Activated naive CD4-positive, alpha-beta T cell treated with anti-CD3 and anti-CD28 coated beads, Interleukin-2, amount 50 U/mL, for 16 hours (primary cell): ENCODE measurements at regions not wholly inside any gene's neighbourhood (a gene's known extent, or its start where the extent isn't known, plus 50 kb on each side); places are given as distances from the start of the nearest gene placed in this dataset.

ENCODE experiments used
- DNase-seq: peaks from one replicate; pipeline ENCODE4 v3.0.0-alpha.2; 2020

DNA sequence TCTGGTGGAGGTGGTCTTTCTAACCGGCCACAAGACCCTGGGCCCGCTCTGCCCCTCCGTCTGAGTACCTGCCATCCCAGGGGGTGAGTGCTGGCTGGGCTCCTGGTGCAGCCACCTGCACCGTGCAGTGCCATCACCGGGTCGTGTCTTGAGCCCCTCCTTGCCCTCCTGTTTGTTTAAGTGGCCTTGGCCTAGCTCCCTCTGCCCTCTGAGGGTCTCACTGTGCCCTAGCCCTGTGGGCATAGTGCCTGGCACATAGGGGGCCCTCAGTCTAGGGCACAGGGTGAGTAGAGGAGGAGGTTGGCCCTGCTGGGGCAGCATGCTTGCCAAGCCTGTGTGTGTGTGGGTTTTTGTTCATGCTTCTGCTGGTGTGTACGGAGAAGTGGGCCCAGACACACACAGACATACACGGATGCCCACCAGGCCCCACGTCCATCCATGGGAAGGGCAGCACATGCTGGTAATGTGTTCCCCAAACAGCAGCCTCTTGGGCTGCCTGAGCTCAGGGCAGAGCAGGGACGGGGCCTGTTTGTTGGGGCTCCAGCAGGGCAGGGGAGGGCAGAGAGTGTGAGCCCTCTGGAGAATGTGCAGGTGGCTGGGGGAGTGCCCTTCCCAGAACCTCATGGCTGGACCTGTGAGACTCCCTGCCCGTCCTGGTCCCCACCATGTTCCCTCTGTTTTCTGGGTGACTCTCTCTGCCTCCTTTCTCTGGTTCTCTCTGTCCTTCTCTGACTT lies 94.6 kb downstream of the GLI2 start:
- DNase-seq, result no peak

DNA sequence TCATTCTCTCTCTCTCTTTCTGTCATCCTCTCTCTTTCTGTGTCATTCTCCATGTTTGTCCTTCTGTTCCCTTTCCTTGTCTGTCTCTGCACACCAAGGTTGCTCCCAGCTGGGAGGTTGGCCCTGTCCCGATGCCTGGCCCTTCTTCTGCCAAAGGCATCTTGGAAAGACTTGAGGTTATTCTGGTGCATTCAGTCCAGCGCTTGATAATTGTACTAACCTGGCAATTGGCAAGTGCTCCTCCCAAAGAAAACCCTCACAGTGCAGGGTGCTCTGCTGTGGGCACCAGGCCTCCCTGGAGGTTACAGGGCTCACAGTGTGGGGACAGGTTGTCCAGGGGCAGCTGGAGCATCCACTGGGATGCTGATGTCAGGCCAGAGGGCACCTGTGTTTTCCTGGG lies 95.4 kb downstream of the GLI2 start:
- no peak for DNase-seq

DNA sequence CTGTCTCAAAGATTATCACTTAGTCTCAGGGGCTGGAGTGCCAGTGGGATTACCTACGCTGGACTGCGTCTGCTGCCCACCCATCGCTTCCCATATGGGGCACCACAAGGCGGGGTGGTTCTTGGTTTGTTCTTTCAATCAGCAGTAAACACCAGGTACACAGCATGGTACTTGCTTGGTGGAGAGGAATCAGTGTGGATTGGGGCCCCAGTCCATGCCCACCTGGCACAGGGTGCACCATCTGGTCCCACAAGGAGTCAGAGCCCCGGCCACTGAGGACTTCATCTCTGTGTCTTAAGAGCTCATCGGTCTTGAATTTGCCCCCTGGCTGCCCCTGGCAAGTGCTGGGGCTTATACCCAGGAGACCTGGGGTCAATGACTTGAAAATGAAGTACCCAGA lies 96.2 kb downstream of the GLI2 start:
- no peak for DNase-seq

DNA sequence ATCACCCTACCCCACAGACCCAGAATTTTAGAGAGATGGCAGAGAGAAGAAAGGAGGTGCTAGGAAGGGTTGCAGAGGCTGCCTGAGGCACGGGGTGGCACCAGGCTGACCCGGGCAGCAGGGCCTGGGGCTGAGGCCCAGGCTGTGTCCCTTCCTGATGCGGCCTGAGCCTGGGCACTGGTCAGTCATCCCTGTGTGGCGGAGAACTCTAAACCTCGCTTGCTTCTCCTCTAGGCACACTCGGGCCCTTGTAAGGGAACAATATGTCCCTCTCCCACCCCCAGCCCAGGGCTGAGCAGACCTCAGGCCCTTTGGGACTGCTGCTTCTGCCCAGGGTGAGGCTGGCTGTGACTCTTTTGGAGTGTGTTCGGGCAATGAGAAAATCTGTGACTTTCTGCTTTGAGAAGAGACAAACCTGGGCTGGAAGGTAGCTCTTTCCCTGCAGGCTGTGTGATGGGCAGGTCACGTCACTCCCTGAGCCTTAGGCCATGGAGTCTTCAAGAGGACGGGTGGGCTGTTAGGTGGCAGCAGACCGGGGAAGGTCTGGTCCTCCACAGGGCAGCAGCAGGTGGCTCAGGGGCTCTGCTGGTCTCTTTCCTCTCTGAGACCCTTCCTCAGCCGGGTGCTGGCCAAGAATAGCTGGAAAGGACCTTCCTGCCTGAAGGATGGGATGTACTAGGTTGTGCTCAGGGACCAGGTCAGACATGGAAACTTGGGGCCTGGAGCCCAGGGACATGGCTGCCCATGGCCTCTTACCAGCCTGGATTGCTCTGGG lies 96.8 kb downstream of the GLI2 start:
- no peak for DNase-seq

DNA sequence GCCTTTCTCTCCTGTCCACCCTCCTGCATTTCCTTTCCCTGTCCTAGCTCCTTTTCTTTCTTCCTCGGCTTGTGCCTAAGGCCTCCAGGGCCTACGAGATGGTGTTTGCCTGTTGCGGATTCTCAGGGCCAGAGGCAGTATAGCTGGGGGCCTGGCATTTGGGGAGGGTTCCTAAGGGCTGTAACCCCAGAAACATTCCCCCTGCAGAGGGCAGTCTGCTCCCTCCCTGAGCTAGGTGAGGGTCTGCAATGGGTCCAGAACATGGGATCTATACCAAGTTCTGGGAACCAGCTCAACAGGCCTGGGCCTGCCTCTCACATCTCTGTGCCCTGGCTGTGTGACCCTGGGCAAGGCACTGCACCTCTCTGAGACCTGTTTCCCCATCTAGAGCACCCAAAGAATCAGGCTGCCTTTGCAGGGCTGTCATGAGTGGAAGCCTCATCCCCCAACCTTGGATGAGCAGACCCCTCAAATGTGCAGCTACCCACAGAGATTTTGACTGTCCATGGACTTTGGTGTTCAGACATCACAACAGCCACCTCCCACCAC lies 97.5 kb downstream of the GLI2 start:
- no peak for DNase-seq

DNA sequence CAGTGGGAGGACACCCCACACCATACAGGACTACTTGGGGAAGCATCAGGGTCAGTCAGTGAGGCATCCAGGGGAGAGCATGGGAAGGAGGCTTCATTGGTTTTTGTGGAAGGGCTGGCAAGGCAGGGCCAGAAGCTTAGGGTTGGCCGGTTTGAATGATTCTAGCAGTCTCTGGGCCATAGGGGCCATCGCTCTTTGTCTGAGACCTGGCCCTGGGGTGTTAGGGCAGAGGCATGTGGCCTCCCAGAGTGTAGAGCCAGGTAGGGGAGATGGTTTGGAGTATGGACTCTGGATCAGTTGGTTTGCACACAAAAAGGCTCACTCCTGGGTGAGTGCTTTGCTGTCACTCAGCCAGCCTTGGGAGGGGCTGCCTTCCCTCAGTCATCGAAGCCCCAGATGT lies 98.5 kb downstream of the GLI2 start:
- no peak for DNase-seq

DNA sequence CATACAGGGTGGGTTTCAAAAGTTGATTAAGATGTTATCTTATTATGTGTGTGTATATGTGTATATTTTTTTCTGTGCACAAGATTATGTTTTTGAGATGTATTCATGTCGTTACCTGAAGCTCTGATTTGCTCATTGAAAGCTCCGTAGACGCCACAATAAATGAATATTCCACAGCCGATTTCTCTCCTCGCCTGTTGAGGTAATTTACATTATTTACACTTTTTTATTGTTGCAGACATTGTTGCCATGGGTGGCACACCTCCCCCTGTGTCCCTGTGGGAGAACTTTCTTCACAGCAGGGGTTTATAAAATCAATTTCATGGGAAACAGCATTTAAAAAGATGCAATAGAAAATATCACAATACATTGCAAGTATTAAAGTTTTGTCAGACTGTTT lies 100.6 kb downstream of the GLI2 start:
- DNase-seq, result no peak

DNA sequence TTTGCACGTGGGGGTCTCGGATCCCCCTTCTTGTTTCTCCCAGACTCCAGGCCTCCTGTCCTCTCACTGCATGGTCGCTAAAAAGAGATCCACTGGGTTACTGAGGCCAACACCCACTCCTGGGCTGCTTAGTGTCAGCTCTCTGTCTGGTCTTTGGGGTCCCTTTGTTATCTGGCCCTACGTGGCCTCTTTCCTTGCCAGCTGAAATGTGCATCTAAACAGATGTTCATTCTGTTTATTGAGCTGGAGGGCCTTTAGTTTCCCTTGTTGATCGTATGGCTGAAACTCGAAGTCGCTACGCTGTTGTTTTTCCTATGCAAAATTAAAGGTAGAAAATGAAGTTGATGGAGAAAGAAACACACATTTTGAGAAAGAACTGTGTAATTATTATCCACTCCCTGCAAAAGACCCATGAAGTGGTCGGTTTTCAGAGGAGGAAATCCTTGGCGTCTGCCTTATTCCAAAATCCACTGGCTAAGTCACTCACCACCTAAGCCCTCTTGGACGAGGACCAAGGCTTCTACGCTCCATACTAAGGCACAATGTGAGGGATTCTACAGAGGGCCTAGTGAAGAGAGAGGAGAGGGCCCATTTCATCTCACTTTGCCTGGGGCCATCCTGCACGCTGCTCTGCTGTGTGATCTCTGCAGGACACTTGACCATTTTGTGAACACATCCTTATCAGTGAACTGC lies 105.3 kb downstream of the GLI2 start:
- no peak for DNase-seq

DNA sequence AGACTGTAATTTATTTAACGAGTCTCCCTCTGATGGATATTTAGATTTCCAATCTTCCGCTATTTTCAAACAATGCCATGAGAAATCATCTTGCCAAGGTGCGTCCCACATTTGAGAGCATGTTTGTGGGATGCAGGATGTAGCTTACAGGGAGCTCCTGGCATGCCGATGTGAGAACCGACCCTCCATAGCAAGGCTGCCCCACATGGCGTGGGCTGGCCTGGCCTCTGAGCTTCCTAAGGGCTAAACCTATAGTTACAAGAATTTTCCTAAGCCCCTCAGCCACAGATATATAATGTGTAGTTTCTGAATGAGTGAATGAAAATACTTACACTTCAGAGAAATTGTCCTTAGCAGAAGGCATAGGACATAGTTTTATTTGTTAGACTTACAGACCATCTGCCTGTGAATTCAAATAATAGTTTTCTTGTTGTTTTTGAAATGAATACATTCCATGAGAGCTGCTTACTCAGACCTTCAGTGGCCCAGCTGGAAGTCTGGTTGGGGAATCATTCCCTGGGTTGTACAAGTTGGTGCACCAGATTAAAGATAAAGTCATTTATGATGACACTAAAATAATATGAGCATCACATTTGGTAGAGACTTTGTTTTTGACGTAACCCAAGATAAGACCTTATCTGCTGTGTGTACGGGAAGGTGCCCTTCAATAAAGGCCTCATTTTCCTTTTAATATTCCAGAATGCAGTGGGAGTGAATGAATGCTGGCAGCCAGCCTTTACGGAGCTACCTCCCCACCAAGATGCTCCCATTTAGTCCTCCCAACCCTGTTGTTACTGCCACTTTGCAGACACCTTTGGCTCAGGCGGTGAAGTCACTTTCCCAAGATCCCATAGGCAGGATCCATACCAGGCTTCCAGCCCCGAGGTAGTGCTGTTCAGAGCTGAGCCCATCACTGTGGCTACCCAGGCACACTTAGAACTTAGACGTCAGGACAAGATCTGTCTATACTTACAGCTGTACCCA lies 107.1 kb downstream of the GLI2 start:
- no peak for DNase-seq

DNA sequence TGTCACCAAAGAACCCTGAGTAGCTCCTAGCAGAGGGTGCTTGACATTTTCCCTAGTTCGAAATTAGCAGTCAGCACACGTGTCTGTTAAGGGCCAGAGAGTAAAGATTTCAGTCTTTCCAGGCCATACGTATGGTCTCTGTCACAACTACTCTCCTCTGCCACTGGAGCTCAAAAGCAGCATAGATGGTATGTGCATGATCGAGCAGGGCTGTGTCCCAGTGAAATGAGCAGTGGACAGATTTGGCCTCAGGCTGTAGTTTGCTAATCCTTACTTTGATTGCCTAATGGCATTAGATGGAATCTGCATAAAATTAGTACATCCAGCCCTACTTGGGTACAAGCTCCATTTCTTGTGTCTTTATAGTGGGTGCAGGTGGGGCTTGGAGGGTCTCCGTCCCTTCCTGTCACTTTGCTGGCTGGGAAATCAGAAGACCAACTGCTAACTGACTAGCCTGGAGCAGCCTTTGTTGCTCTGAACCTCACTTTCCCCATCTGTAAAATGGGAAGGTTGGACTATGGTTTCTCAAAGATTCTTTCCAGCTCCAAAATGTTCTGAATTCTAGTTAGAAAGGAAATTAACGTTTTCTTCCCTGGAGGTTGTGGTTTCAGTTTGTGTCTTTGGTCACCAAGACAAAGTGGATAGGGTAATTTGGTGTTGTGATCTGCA lies 108.5 kb downstream of the GLI2 start:
- no peak for DNase-seq

DNA sequence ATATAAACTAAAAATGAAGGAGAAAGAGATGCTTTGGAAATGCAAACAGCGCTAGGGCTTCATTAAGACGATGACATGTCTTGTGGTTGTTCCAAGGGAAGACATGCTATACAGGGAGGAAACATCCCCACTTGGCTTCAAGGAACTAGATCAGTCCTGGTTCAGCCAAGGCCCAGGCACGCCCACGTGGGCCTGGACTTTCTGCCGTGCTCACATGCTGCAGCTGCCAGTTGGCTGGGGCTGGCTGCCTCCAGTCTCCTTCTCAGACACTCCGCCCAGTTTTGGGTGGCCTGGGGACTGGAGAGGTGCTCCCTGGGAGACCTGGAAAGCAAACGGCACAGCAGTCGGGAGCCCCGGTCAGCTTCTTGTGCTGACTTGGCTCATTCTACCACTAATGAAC lies 109.6 kb downstream of the GLI2 start:
- no peak for DNase-seq

DNA sequence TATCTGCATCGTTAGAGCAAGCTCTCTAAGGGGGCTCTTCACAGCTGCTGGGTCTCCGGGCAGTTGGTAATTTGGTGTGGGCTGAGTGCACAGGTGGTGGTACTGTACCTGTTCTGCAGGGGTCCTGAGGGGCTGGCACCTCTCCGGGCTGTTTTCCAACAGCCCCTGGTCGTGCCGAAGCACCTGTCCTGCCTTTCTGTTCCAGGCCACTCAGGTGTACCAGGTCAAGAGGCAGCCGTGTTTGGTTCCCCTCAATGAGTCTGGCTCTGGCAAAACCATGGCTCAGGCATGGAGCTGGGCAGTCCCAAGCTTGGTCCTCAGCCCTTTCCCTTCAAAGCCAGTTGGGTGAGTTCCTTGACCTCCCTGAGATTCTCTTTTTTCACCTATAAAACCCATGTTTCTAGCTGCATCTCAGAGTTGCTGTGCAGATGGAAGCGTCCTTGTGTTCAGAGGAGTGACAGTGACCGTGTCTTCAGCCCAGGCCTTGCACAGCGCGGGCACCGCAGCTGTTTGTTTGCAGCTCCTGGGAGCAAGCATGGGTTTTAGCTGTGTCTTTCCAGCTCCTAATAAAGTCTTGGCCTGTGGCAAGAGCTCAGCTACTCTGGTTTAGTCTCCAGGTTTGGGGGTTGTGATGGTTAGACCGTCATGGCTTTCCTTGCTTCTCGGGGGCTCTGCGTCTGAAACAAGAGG lies 110.9 kb downstream of the GLI2 start:
- DNase-seq, result no peak

DNA sequence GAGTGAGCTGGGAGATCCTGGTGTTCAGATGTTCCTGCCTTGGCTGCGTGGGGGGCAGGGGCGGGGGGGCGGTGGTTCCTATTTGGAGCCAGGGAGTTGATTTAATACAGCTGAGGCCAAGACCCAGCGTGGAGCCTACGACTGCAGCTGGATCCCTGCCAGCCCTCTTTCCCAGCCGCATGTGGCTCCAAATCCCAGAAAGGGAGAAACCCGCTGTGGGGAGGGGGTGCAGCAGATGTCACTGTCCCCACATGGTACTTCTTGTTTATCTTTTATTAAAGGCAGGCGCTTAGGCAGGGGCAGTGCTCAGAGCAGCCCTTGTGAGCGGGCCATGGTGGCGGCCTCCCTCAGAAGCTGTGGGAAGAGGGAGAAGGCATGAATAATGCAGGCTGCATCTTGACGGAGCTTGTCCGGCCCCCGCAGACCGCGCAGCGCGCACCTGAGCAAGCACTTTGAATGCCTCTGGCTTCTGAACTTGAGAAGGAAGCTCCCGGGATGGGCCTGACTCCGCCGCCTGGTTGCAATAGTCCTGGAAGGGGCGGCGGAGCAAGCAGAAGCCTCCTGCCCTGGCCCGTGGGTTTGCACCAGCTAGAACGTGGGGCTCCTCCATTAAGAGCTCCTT lies 112.1 kb downstream of the GLI2 start:
- DNase-seq, result no peak

DNA sequence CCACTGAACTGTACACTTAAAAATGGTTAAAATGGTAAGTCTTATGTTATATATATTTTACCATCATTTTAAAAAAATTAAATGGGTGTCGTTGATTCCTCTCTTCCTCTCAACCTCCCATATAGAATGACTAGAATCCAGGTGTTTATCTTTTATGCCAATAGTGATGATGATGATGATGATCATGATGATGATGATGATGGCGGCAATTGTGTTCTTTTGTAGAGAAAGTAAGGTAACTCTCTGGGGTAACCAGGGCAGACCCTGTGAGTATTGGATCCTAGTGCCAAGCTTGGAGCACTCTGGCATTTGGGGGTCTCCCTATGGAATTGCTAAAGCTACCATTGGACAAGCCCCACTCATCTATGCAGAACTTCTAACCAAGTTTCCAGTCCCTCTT lies 113.6 kb downstream of the GLI2 start:
- no peak for DNase-seq

DNA sequence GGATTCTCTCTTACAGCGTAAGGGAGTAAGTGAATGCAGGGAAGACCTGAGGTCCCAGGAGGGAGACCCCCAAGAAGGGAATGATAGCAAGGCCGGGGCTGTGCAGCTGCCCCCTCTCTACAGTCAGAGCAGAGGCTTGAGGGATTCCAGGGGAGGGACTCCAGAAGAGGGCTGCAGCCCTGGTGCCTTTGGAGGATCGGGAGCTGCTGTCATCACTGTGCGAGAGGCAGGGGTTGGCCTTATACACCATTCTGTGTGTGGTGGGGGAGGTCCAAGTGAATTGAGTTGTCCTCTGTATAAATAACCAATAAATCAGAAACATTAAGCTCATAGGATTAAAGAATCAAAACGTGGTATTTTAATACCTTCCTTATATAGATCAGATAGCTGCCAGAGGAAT lies 114.9 kb downstream of the GLI2 start:
- no peak for DNase-seq

DNA sequence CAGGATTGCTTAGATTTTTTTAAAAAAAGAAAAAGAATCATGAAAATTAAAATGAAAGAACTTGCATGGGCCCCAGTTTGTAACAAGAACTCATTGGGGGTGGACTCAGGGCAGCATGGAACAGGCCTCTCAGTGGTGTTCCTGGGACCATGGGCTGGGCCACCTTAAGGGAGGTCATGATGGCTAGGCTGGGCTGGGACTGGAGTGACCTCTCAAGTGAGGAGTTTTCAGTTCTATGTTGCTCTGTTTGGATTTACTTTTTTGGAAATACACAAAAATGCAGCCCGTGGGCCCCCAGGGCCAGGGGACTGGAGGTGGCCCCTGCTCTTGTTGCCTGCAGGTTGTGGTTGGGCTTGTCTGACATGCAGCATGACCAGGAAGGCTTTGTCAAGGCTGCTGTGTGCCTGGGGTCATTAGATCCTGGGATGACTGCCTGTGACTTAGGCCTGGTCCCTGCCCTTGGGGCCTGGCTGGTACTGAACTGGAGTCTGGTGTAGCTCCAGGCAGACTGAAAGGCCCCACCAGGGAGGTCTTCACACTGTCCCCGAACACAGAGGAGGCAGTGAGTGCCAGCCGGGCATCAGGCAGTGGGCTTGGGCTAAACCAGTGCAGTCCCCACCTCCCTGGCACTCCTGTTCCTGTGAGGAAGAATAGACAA lies 115.6 kb downstream of the GLI2 start:
- DNase-seq, result no peak

DNA sequence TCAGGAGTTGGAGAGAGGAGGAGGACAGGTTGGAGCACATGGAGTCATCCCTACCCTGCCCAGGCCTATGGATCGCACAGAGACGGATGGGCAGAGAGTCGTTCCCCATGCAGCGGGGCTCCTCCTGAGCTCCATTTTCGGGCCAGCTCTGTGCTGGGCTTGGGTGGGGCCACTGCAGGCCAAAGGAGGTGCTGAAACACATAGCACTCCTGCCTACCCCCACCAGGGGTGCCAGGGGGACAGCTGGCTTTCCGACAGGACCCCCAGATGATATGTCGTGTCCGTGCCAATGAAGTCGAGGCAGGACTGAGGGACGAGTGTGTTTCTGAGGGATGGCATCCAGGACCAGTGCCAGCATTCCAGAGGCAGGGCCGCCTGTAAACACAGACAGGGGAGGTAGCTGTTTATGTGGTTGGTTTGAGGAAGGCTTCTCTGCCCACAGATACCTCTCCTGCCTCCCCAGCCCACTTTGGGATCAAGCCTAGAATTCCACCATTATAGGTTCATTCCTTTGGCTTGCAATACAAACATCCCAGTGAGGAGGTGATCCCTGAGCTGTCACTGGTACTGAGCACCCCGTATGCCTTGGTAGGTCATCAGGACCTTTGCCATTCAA lies 116.6 kb downstream of the GLI2 start:
- no peak for DNase-seq

DNA sequence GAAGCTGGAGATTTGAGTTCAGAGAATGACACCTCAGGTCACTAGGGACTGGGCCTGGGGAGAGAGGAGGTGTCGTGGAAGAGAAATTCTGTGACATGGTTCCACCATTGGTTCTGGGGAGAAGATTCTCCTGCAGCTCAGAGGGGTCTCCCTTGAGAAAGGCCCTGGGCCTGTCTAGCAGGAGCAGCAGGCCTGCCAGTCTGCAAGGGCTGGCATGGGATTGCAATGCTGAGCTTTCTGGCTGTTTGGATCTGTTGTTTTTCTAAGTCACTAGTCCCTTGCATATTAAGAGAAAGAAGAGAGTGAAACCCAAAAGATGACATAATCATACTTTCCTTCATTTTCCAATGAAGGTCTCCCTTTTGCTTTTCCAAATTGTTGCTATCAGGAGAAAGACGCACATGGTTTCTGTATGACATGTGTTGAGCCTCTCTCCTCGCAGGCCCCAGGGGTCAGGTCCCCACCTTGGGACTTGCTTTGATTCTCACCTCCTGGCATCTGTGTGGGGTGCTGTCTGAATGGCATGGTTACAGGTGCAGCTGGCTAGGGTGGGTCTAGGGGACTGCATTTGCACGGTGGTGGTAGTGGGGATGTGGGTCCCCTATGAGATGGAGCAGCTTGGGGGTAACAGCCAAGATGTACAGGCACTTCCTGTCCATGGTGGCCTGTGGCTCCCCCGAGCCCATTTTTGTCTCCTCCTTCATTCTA lies 117.8 kb downstream of the GLI2 start:
- no peak for DNase-seq

DNA sequence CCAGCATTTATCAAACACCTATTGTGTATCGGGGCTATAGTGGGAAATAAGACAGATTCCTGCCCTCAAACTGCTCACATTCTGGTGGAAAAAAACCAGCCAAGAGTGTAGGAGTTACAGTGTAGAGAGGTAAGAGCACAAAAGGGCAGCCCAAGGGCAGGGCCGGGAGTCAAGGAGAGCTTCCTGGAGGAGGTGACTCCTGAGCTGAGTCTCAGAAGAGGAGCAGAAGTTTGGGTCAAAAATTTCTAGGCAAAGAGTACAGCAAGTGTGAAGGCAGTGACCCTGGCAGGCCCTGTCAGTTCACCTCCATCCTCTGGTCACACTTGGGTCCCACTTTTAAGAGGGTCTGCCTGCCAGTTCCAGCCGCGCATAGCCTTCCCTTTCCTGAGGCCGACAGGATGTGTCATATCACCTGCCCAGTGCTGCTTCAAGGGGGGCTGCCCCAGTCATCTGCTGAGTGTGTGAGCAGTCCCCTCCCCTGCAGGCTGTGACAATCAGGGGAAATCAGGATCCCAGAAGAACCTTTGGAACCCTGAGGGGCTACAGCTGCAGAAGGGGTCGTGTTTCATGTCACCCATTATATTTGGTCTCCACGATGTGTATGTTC lies 118.4 kb downstream of the GLI2 start:
- DNase-seq, result no peak
